HG02973 (cell line): ENCODE measurements at regions not wholly inside any gene's neighbourhood (a gene's known extent, or its start where the extent isn't known, plus 50 kb on each side); places are given as distances from the start of the nearest gene placed in this dataset.
"Not testable (repeated sequence)": the region's sequence is repeated elsewhere in the genome, so short reads cannot be mapped to it uniquely, and the experiment has no call there.

Source experiments
- ATAC-seq: cut with Tn5 transposase; IDR thresholded peaks from one replicate; pipeline ENCODE4 v1.9.1; 2021; ENCODE audit warnings: moderate library complexity; ENCODE audit not compliant: unreplicated experiment

DNA sequence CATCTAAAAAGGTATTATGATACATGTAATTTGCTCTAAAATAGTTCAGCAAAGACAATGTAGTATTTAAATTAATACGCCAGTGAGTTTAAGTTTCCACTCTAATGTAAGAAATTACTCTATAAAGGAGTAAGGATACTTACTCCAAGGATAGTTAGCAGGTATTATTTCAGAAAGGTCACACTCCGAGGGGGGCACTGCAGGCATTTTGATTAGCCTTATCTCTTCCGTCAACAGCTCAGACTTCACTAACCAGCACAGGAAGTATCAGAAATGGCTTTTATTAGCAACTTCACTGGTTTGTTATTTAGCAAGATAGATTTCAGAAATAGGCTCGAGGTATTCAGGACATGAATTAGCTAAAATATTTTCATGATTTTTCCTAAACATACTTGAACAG lies 127.0 kb downstream of the COX18 start:
- no peak for ATAC-seq

DNA sequence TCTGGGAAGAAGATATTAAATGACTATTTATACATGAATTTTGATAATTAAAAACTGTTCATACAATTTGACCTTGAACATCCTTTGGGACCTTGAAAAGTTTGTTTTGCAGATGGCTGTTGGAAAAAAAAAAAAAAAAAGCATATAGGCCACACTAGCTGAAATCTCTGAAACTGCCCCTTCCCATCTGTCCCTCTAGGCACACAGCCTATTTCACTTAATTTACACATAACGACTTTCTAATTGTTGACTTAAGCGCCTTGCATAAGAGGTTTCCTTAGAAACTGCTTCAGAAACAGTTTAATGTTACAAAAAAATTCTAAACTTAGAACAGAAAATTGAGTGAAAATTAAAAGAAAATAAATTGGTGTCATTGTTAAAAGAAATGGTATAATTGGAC lies 131.0 kb downstream of the COX18 start:
- no peak for ATAC-seq

DNA sequence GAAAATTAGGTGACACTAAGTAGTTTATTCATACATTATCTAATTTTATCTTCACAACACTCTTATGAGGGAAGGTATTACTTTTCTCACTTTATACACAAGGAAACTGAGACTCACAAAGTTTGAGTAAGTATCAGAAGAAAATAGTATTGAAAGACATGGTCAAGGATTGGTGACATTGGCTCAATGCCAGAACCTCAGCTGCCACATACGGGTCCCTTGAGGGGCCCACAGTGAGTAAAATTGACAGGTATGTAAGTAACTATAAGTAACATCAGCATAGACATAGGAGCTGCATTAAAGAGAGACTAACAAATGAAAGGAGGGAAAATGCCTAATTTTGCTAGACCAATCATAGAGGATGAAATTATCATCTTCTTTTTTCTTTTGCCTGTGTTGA lies 134.1 kb downstream of the COX18 start:
- ATAC-seq = no peak

GRCh38 chr4:72933029-72933428 lies 136.5 kb downstream of the COX18 start:
- no peak for ATAC-seq

- no peak for ATAC-seq
These were observed 138.2 kb downstream of the COX18 start for GRCh38 chr4:72931346-72931745.

DNA sequence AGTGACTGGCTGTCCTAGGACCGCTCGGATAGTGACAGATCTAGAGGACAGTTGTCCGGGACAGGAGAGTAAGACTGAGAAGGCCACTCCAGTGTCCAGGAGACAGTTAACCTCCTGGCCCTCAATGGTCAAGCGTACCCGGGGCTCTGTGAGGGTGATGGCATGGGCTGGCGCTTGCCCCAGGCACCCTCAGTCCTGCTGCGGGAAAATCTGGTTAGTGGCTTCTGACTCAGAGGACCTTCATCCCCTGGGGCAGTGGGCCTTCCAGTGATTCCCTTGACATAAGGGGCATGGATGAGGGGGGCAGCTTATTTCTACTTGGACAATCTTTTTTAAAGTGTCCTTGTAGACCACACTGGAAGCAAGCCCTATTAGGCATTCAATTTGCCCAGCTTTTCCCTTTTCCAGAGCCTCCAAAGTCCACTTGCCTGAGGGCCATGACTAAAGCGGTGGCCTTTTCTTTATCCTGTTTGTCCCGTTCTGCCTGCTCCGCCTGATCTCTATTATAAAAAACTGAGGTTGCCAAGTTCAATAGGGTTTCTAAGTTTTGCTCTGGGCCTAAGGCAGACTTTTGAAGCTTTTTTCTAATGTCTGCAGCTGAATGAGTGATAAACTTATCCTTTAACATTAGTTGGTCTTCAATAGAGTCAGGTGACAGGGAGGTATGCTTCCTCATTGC lies 139.8 kb downstream of the COX18 start:
- not testable (repeated sequence) for ATAC-seq

- no peak for ATAC-seq
These were observed 144.7 kb downstream of the COX18 start for GRCh38 chr4:72924814-72925213.

- no peak for ATAC-seq
These were observed 149.6 kb downstream of the COX18 start for GRCh38 chr4:72919937-72920336.

- no peak for ATAC-seq
These were observed 150.1 kb downstream of the COX18 start for GRCh38 chr4:72919464-72919863.

DNA sequence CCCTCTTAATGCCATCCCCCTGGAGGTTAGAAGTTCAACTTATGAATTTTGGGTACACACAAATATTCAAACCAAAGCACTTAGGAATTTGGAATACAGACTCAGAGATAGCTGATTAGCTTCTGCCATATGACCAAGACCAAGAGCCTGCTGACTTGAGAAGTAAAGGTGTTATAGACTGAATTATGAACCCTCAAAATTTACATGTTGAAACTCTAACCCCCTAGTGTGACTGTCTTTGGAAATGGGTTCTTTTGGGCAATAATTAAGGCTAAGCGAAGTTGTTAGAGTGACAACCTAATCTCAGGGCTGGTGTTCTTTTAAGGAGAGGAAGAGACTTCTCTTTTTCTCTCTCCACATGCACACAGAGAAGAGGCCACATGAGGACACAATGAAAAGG lies 151.2 kb downstream of the COX18 start:
- ATAC-seq = no peak

GRCh38 chr4:72911316-72911715 lies 158.2 kb downstream of the COX18 start:
- ATAC-seq = no peak

DNA sequence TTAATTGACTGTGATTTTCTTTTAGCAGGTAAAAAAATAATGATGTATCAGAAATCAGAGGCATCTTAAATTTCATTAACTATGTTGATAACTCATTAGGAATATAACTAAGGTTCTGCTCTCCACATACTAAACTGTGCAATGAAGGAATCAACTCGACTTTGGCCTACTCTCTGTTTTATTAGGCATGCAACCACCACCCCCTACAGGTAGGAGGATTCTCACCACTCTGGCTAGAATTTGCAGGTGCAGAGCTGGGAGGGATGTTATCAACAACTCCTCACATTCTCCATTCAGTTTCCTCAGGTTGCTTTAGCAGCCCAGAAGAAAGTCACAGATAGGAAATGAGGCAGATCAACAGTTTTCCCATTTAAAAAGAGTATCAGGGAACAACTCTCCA lies 160.1 kb downstream of the COX18 start:
- ATAC-seq = no peak

DNA sequence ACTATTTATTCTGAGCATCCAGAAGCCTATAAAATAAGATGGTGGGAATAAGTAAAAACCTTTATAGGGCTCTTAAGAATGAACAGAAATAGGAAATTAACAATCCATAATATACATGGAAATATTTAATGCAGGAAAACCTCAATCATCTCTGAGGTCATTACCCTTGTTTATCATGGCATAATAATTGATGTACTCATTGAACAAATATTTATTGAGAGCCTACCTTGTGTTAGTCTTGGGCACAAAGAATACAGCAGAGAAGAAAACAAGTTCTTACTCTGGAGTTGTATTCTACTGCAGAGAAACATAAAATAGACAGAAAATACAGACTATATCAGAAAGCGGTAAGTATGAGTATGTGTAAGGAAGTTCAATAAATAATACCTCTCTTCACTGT lies 167.2 kb downstream of the COX18 start:
- ATAC-seq = no peak

DNA sequence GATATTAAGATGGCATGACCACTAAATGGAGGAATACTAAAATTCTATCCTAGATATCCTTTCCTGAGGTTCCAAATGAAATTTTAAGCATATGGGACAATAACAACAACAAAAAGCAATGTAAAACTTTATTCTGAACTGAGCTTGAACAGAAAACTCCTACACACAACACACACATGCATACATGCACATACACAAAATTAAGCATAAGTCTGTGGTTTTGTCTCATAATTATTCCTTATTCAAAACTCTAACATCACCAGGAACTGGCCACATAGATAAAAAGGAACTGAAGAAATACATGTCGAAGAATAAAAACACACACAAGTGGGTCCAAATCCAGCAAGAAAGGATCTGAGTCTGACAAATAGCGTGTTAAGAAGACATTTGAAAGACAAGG lies 168.0 kb downstream of the COX18 start:
- no peak for ATAC-seq

DNA sequence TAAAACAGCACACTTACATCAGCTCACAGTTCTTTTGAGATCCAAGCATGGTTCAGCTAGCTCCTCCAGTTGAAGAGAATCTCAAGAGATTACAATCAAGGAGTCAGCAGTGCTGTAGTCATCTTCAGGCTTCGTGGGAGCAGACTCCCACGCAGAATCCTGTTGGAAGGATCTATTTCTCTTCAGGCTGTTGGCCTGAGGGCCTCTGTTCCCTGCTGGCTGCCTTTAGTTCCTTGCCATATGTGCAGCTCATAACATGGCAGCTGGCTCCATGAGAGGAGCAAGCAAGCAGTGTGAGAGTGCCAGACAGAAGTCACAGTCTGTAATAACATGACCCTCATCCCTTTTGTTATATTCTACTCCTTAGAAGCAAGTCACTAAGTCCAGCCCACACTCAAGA lies 168.6 kb downstream of the COX18 start:
- ATAC-seq = no peak

DNA sequence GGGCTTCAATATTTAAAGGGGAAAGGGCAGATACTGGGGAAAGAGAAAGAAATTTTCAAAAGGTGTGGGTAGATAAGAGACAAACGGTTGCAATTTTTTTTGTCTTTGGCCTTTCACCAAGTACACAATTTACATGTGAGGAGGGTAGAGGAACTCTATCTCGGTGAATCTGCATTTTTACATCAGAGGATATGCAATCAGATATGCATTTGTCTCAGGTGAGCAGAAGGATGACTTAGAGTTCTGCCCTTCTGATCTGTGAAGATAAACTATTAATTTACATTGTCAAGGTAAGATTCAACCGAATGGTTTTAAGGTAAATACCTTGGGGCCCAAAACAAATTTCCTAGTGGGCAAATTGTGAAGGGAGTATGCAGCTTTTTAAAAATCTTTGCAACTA lies 169.9 kb downstream of the COX18 start:
- no peak for ATAC-seq

- no peak for ATAC-seq
These were observed 170.3 kb downstream of the COX18 start for GRCh38 chr4:72899214-72899613.

DNA sequence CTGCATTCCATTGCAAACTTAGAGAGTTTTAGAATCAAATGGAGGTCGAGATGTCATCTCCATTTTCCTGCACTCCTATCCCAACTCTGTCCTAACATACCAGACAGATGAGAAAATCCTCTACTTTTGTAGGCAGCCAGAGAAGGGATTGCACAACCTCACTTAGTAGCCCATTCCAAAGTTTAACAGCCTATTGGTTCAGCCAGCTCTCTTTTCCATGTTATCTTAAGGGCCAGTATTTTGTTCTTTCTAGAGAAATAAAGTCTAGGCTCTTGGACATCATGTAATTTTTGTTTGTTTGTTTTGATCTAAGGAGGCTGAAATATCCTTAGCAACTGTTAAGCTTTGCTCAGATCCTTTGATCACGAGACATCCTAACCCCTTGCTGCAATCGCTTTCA lies 173.0 kb downstream of the COX18 start:
- ATAC-seq = no peak

- no peak for ATAC-seq
These were observed 174.1 kb downstream of the COX18 start for GRCh38 chr4:72895408-72895807.

DNA sequence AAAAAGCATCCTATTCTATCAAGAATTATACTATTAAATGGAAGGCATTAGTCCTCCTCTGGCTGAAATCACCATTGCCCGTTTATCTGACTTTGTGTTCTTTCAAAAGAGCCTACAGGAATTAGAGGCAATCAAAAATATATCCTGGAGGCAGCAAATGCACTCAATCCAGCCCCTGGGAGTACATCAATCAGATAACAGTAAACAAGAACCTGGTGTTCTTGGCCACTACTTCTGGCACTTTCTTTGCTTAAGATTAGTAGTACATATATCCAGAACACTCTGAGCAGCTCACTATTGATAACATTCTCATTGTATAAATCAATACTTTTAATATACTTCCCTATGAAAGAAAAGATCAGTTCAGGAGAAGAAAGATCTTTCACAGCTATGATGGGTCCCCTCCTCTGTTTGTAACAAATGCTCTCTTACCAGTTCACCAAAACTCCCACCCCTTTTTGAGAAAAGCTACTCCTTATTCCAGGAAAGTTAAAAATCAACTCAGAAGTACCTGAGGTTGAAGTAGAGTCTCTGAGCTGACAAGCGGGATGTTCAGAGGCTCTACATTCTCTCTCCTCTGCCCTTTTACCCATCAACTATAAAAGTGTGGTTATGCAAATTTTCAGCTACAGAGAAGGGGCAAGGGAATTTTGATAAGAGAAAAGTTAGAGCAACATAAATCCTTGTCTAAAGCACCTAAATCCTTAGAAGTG lies 176.0 kb downstream of the COX18 start:
- no peak for ATAC-seq

DNA sequence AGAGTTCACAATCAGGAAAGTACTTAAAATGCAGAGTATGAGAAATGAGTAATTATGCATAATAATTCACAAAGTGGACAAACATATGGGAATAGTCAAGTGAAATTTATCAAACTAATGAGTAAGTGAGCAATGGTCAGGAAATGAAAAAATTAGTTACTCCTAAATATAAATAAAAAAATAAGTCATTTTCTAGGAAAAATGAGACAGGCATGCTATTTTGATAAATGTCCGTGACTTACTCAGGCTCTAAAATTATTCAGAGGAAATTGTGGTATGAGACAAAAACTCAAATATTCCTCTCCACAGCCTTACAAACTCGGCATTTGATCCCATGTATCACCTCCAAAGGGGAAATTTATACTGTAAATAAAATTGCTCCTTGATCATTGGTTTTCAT lies 181.2 kb downstream of the COX18 start:
- ATAC-seq = no peak

DNA sequence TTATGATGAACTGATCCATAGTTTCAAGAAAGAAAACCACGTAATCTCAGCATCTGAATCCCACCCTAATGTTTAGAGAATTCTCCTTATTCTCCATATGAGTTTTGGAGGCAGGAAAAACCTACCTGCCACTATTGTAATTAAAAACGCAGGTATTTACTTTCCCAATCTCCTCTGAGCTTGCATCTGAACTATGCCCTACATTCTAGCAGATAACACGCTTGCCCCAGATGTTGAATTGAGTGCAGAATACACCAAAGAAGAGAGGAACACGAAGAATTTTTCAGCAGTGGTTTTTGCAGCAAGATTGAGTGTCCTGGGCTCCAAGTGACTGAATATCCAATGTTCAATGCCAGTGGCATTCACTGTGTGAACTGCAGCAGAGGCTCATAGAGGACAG lies 182.4 kb downstream of the COX18 start:
- no peak for ATAC-seq

GRCh38 chr4:72886602-72887001 lies 182.9 kb downstream of the COX18 start:
- ATAC-seq = no peak
